Testis (tissue), 2 donors: ENCODE measurements at regions not wholly inside any gene's neighbourhood (a gene's known extent, or its start where the extent isn't known, plus 50 kb on each side); places are given as distances from the start of the nearest gene placed in this dataset.

Source experiments
- CTCF ChIP-seq, 3 experiments: fragments of 450-650 bp in 2 of 3; fragments of 200-600 bp in 1 of 3; sonication (generic) in 1 of 3; IDR thresholded peaks; one replicate each; pipeline ENCODE4 v1.5.1; 2016 to 2019; ENCODE audit warnings: antibody characterized with exemption in 3 of 3, mild to moderate bottlenecking in 2 of 3, moderate library complexity in 1 of 3
- POLR2A ChIP-seq: fragments of 450-650 bp; IDR thresholded peaks from one replicate; pipeline ENCODE4 v1.6.1; 2017; ENCODE audit warnings: antibody characterized with exemption, mild to moderate bottlenecking, moderate library complexity

- TF ChIP-seq CTCF (IDR thresholded peaks at IDR 0.05): no peak
- TF ChIP-seq POLR2A: no peak
These were observed 398.2 kb upstream of the FRG2C start for GRCh38 chr3:75265897-75266296.
